Epithelial cell of esophagus (primary cell): ENCODE measurements at regions not wholly inside any gene's neighbourhood (a gene's known extent, or its start where the extent isn't known, plus 50 kb on each side); places are given as distances from the start of the nearest gene placed in this dataset.

Experiments
- DNase-seq: peaks from one replicate; pipeline ENCODE4 v3.0.0; 2010; ENCODE audit warnings: low read depth
- H3K4me3 ChIP-seq: 2 replicates; pipeline ENCODE4 v1.5.1; 2011; ENCODE audit warnings: mild to moderate bottlenecking, low read length, control low read depth
- CTCF ChIP-seq: IDR thresholded peaks from 2 replicates; pipeline ENCODE4 v1.5.1; 2011; ENCODE audit warnings: low read depth, mild to moderate bottlenecking, low read length, control low read depth, inconsistent platforms; ENCODE audit not compliant: insufficient read depth; ENCODE audit errors: missing control alignments

- DNase-seq: no peak
- H3K4me3 ChIP-seq: no peak overlapping the region
- no peak for TF ChIP-seq CTCF
Measured at GRCh38 chr10:8602821-8603220, 548.3 kb downstream of the GATA3 start.

- no peak for TF ChIP-seq CTCF
- peak; percentile 33 for DNase-seq
- no peak overlapping the region for H3K4me3 ChIP-seq
Measured at GRCh38 chr10:8614054-8614565, 559.6 kb downstream of the GATA3 start.

DNA sequence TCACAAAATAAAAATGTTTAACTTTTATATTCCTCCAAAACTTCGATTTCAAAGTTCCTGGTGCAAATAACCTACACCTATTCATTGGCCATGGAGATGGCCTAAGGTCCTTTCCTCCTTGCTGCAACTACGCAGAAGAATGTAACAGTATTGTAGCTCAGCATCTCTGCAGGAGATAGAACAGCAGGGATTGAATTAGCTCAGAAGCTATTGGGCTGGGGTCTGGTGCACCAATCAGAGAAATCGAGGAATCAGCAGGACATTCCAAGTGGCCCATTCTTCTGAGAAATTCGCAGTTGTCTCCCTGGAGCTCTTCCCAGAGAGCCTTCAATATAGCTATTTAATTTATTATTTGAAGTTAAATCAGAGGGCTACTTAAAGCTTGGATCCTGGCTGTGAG lies 560.6 kb downstream of the GATA3 start:
- DNase-seq: no peak
- TF ChIP-seq CTCF: no peak

DNA sequence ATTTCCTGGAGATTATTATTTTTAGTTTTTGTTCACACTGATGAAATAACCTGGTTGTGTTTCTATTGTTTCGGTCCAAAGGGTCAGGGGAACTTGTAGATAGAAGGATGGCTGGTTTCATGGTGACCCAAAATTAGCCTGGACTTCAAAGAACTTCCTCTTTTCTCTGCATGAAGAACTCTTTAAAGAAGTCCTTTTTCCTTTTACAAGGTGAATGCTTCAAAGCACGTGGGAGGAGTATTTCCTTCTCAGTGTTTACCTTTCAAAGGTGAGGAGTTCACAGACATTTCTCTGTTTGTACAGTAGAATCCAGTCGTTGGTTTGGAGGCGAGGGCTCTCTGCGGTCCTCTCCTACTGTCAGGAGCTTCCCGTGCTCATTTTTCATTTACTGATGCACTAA lies 561.7 kb downstream of the GATA3 start:
- H3K4me3 ChIP-seq: no peak overlapping the region
- peak; percentile 49 for DNase-seq
- no peak for TF ChIP-seq CTCF

More for the DNA sequence above, 560.6 kb downstream of the GATA3 start:
- no peak overlapping the region for H3K4me3 ChIP-seq

- no peak for TF ChIP-seq CTCF
- no peak overlapping the region for H3K4me3 ChIP-seq
- peak; percentile 44 for DNase-seq
Measured at GRCh38 chr10:8617792-8618191, 563.3 kb downstream of the GATA3 start.

DNA sequence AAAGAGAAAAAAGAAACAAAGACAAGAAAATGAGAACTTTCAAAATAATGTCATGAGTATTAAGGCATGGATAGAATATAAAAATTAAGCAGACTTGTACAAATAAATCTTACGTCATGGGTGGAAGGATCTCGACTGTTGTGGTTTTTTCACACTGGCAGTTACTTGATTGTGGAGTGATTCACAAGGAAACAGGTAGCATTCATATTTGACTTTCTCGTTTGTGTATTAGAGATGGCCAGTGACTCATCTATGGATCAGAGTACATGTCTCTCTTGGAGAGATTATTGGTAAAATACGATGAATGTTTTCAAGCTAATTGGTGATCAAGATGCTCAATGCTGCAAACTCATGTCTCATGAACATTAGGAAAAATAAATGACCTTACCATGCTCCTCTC lies 564.3 kb downstream of the GATA3 start:
- H3K4me3 ChIP-seq: no peak overlapping the region
- peak; percentile 95 for DNase-seq
- TF ChIP-seq CTCF: no peak

DNA sequence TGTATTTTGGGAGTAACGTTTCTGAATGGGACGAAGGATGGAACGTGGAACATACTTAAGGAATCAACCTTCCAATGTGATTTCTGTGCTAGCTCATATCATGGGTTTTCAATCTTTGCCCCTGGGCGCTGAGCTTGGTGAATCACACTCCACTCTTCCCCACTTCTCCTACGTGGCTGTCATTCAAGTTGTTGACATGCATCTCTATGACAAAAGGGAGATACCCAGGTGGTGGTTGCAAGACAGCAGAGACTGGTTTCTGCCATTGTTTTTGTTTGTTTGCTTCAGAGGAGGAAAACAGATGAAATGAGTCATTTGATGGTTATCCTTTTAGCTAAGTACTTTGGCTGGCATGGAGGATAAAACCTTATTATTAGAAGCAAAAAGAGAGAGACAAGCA lies 573.9 kb downstream of the GATA3 start:
- no peak overlapping the region for H3K4me3 ChIP-seq
- DNase-seq: peak; percentile 93
- TF ChIP-seq CTCF: no peak
